Dermis blood vessel endothelial cell (primary cell): ENCODE measurements at regions not wholly inside any gene's neighbourhood (a gene's known extent, or its start where the extent isn't known, plus 50 kb on each side); places are given as distances from the start of the nearest gene placed in this dataset.
"Not testable (repeated sequence)": the region's sequence is repeated elsewhere in the genome, so short reads cannot be mapped to it uniquely, and the experiment has no call there.

ENCODE experiments used
- DNase-seq: peaks from one replicate; pipeline ENCODE4 v3.0.0; 2010

GRCh38 chr5:116813356-116813755, 238.7 kb upstream of the SEMA6A start:
- DNase-seq = no peak

- DNase-seq = no peak
Measured at GRCh38 chr5:116810951-116811350, 236.3 kb upstream of the SEMA6A start.

- DNase-seq = no peak
Measured at GRCh38 chr5:116806836-116807235, 232.2 kb upstream of the SEMA6A start.

DNA sequence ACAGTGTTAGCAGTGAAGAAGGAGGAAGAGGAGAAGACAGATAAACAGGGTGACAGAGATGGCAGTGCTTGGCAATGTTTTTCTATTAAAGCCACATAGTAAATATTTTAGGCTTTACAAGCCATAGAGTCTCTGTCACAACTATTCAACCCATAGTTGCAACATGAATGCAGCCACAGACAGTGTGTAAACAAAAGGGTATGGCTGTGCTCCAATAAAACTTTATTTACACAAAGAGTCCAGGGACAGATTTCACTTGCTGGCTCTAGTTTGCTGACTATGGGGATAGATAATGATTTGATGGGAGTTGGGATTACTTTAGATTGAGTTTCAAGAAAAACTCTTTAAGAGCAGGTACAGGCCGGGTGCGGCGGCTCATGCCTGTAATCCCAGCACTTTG, 224.8 kb upstream of the SEMA6A start:
- no peak for DNase-seq

GRCh38 chr5:116795189-116795588, 220.6 kb upstream of the SEMA6A start:
- DNase-seq = no peak

GRCh38 chr5:116789522-116789921, 214.9 kb upstream of the SEMA6A start:
- DNase-seq = no peak

- peak; percentile 4 for DNase-seq
Measured at GRCh38 chr5:116788851-116789403, 214.3 kb upstream of the SEMA6A start.

DNA sequence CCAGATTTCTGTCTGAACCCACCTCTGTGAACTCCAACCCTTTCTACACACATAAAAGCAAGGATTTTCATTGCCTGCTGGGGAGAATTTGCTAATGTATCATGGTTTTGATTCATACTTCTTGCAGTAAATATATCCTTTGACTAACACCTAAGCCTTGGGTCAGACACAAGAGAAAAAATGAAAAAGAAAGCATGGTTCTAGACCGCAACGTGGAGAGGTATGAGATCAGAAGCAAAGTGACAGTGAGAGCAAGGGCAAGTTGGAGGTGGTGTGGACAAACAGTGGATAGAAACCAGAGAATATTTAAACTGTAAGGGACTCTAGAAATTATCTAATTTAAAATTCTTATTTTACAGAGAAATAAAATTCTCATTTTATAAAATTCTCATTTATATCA, 212.9 kb upstream of the SEMA6A start:
- no peak for DNase-seq

GRCh38 chr5:116785106-116785505, 210.5 kb upstream of the SEMA6A start:
- no peak for DNase-seq

GRCh38 chr5:116779846-116780245, 205.2 kb upstream of the SEMA6A start:
- DNase-seq = no peak

GRCh38 chr5:116778651-116779280, 204.1 kb upstream of the SEMA6A start:
- DNase-seq = no peak

DNA sequence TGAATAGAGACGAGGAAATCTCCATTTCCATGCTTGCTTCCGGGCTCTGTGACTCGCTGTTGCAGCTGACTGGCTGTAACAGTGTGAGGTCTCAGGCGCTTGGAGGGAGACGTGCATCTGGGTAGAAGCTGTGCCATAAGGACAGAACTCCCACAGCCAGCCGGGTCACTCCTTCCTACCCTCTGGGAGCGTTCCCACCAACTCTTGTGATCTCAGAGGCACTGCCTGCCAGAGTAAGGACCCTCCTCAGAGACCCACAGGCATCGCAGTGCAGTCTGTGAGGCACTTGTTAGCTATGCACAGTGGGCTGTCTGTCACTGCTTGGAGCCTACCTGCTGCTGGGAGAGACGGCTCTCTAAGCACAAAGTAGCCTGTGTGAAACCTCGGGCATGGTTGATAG, 203.4 kb upstream of the SEMA6A start:
- no peak for DNase-seq

- no peak for DNase-seq
Measured at GRCh38 chr5:116773926-116774325, 199.3 kb upstream of the SEMA6A start.

DNA sequence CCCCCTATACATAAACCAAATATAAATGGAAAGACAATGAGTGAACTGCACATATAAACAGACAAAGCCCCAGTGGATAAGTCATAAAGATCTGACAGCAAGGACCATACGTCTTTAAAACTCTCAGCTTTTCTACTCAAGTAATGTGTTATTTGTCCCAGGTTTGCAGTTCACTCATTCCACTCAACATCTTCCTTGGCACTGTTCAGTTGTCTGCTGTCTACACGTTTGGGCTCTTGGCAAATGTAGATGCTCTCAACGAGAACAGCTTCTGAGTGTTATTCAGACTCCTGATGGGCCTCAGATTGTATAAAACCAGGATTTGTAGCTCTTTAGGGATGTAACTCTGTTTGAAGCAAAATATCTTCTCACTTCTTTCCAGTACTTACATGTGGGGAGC, 198.2 kb upstream of the SEMA6A start:
- no peak for DNase-seq

DNA sequence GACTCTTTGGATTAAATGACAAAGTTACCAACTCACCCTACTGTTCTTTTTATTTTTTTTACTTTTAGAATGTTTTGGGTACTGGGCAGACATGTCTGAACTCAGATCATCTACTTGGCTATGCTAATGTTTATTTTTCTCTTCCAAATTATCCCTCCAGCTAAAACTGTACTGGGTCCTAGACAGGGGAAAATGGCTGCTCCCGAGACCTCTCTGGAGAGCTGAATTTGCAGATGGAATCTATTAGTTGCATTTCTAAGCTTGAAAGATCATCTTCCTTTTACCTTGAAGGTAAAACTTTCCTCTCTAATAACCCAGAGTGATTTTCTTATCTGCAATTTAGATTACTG, 197.5 kb upstream of the SEMA6A start:
- no peak for DNase-seq

DNA sequence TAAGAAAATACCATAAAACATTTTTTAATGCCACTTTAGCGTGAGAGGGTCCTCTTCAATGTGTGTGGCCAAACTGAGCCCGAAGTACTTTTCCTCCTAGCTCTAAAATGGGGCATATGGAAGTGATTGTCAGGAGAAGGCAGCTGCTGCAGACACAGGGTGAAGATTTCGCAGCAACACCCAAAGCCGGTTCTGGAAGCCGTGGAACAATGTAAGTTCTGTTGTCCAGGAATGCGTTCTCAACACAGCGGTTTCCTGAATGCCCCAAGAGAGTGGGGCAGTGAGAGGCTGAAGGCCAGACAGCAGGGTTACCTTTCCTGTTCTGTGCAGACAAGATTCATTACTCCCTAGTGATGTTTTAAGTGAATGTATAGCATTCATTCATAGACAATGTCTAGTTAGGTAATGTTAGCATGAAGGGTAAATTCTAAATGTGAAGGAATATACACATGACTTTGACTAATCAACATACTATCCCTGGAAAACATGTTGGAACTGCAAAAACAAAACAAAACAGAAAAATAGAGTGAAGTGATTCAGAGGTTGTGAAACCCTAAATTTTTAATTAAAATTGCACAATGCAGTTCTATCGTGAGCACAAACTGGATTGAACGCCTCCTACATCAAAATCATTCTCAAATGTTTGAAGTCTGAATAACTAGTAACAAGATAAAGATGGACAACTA, 197.0 kb upstream of the SEMA6A start:
- no peak for DNase-seq

DNA sequence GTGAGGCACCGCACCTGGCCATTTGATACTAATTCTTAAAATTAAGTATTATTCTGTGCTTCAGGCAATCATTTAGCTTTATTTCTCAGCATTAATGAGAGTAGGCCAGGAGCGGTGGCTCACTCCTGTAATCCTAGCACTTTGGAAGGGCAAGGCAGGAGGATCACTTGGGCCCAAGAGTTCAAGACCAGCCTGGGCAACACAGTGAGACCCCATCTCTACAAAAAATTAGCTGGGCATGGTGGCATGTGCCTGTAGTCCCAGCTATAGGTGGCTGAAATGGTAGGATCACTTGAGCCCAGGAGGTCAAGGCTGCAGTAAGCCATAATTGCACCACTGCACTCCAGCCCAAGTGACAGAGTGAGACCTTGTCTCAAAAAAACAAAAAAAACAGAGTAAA, 195.3 kb upstream of the SEMA6A start:
- DNase-seq = not testable (repeated sequence)

GRCh38 chr5:116769470-116769869, 194.8 kb upstream of the SEMA6A start:
- no peak for DNase-seq

- no peak for DNase-seq
Measured at GRCh38 chr5:116766470-116766947, 191.9 kb upstream of the SEMA6A start.

GRCh38 chr5:116765441-116765840, 190.8 kb upstream of the SEMA6A start:
- DNase-seq = no peak

- no peak for DNase-seq
Measured at GRCh38 chr5:116764941-116765340, 190.3 kb upstream of the SEMA6A start.

- DNase-seq = no peak
Measured at GRCh38 chr5:116763987-116764866, 189.6 kb upstream of the SEMA6A start.
